ENCODE measurements at regions not wholly inside any gene's neighbourhood (a gene's known extent, or its start where the extent isn't known, plus 50 kb on each side); places are given as distances from the start of the nearest gene placed in this dataset.

- DNase-seq: no peak
These were observed 219.4 kb upstream of the CPNE8 start for GRCh38 chr12:39124768-39125167.

DNA sequence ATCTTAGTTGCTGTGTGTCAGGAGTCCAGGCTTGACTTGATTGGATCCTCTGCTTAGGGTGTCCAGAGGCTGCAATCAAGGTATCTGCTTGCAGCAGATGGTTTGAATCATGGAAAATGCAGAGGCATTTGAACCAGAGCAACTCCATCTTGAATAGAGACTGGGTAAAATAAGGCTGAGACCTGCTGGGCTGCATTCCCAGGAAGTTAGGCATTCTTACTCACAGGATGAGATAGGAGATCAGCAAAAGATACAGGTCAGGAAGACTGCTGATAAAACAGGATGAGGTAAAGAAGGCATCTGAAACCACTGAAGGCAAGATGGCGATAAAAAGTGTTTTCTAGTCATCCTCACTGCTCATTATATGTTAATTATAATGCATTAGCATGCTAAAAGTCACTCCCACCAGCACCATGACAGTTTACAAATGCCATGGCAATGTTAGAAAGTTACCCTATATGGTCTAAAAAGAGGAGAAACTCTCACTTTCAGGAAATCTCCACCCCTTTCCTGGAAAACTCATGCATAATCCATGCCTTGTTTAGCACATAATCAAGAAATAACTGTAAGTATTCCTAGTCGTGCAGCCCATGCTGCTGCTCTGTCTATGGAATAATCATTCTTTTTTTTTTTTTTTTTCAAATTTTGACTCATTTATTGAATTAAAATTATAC lies 218.3 kb upstream of the CPNE8 start:
- DNase-seq: no peak

DNA sequence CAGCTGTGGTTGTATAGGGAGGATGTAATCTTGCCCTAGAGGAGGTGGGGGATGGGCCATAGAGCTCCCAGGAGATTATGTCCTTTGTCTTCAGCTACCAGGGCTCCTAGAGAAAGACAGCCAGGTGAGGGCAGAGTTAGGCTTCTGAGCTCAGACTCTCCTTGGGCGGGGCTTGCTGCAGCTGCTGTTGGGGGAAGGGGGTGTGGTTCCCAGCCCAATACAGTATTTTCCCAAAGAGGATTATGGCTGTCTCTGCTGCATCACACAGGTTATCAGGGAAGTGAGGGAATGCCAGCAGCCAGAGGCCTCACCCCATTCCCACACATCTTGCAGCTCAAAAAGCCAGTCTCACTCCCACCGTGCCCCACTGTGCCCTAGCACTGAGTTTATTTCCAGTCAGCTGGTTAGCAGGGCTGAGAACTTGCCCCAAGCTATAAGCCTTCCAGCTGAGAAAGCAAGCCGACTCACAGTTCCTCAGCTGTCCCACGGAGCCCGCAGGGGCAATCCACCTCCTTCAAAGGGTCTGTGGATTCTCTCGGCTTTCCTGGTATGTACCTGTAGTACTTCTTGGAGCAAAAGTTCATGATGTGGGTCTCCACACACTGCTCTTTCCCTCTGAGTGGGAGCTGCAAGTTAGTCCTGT lies 217.3 kb upstream of the CPNE8 start:
- DNase-seq: no peak

- DNase-seq: peak; percentile 11
These were observed 211.5 kb upstream of the CPNE8 start for GRCh38 chr12:39116861-39117260.

- DNase-seq: no peak
These were observed 206.7 kb upstream of the CPNE8 start for GRCh38 chr12:39112064-39112463.

DNA sequence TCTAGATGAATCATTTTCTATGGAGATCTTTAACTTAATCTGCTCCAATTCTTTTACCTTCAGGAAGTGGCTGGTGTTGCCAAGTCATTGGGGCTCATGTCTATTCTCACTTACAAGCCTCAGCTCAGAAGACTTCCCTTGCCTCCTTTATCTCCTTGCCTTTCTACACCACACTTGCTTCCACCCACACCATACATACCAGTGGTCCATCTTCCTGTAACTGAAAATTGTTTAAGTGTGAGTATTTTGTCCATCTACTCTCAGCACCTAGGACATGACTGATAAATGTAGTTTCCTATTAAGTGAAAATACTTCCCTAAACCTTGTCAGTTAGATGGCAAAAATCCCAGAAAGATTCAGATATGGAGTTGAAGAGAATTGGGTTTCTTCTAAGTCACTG lies 199.7 kb upstream of the CPNE8 start:
- DNase-seq: no peak

GRCh38 chr12:39103552-39104165 lies 198.3 kb upstream of the CPNE8 start:
- peak; percentile 71 for DNase-seq

DNA sequence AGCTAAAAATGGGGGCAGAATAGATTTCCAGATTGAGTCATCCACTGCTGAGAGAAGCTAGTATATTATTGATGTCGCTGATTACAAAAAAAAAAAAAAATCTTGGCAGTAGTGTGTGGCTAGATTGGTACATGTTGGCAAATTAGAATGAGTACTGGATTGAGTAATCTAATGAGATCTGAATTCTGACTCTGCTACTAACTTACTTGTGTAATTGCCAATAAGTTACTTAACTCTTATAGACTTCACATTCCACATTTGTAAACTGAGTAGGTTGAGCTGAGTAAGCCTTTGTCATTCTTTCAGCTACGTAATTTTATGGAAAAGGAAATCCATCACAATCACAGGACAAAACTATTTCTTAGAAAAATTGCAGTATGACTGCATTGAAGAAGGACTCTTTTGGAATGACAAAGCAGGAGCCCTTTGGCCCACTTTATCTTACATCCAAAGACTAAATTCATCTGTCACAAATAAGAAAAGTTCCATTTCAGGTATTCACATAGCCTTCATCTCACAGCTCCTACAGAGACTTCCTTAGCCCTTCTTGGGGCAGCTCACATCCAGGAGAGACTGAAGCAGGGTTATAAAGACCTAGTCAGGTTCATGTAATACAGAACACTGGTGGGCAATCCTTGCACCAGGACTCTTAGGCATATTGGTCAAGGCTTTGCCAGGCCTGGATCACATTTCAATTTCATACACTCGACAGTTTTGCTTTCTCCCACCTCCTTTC lies 197.3 kb upstream of the CPNE8 start:
- no peak for DNase-seq

- no peak for DNase-seq
These were observed 190.4 kb upstream of the CPNE8 start for GRCh38 chr12:39095636-39096330.

DNA sequence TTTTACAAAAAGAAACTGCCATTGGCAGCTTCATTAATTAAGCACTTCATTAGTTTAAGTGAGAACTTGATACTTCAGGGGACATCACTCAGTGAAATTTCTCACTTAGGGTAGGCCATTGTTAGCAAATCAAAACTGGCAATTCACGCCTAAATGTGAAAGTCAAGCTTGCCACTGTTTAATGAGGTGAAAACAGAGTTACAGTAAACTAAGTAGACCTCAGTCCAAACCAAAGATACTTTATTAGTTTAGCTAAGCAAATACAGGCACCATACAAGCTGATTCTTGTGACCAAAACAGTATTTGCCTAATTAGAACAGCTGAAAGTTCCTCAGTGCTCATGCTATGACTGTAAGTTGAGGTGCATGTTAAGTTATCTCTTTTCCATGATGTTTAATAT lies 176.5 kb upstream of the CPNE8 start:
- DNase-seq: no peak

DNA sequence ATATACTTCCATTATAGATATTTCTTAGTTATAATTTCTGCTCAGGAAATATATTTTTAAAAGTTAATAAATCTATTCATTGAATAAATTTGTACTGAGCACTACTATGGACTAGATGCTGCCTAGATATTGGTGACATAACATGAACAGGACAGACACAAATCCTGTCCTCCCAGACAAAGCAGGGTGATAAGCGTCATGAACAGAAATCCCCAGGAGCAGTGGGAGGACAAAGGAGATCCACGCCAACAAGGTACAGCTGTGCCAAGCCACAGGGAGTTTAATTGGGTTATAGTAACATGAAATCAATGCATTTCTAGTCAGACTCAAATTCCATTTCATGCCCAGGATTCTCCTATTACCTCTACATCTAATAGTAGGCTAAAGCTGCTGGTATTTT lies 171.8 kb upstream of the CPNE8 start:
- DNase-seq: no peak

GRCh38 chr12:39074063-39074462 lies 168.7 kb upstream of the CPNE8 start:
- no peak for DNase-seq

- no peak for DNase-seq
These were observed 167.3 kb upstream of the CPNE8 start for GRCh38 chr12:39072658-39073057.

DNA sequence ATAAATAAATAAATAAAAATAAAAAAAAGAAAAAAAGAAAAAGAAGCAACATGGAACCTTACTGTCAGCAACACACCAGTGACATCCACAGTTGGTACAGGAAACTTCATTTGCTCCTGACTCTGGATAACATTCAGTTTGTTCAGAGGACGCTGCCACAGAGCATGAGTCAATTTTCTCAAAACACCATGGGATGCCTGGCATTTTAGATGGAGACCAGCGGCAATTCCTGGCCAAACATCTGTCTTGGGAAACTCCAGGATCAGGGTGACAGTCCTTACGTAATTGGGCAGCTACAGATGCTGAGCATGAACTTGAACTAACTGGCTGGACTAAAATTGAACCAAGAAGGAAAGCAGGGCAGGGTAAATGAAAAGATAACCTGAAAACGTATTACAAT lies 166.2 kb upstream of the CPNE8 start:
- no peak for DNase-seq

GRCh38 chr12:39070775-39071174 lies 165.4 kb upstream of the CPNE8 start:
- DNase-seq: no peak

GRCh38 chr12:39065455-39065854 lies 160.1 kb upstream of the CPNE8 start:
- DNase-seq: no peak

DNA sequence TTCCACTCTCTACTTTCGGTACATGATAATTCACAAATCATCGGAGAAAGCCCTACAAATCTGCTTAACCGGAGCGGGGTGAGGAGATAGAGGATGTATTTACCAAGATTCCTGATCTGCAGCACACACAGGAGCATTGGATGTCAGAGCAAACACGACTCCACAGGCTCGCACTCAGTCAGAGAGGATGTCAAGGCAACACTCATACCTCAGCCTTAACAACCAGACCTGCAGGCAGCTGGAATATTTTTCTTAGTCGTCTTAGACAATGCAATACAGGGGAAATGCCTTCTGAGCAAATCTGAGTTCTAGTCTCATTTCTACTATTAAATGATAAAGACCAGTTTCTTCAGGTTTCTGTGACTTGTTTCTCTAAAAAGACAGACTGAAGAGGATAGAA lies 159.3 kb upstream of the CPNE8 start:
- DNase-seq: no peak

DNA sequence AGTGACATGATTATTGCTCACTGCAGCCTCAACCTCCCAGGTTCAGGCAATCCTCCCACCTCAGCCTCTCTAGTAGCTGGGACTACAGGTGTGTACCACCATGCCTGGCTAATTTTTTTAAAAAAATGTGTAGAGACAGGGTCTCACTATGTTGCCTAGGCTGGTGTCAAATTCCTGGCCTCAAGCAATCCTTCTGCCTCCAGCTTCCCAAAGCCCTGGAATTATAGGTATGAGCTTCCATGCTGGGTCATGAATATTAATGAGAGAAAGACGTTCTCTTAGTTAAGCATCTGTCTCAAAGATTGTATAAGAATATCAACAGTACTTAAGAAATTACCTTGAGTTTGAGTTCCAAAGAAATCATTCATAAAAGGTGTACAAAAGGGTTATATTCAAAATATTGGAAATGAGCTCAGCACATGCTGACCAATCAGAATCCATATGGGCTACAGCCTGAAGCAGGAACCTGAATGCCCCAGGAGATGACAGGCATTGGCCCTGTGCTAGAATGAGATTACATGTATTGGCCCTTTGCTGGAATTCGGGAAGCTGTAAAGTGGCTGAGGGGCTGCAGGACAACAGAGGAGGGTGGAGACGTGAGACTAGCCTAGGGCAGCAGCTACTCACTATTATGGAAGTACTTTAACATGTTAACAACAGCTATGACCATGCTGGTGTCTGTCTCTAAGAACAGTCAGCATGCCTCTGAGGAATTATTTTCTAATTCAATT lies 157.0 kb upstream of the CPNE8 start:
- no peak for DNase-seq

- no peak for DNase-seq
These were observed 156.2 kb upstream of the CPNE8 start for GRCh38 chr12:39061576-39061975.

DNA sequence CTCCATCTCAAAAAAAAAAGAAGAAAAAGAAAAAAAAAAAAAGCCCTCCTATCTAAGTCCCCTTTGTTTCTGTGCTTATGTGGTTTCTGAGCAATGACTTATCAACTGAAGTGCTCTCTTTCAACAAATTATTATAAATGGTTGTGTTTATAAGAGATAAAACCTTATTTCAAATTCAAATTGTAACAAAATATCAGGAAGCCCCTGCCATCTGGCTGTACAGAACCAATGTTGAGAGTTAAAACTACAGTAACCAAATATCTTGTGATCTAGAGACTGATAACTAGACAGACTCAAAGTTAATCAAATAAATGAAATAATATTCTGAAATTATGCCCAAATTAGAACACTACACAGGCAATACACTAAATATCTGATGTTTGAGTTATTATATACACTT lies 143.0 kb upstream of the CPNE8 start:
- DNase-seq: no peak

DNA sequence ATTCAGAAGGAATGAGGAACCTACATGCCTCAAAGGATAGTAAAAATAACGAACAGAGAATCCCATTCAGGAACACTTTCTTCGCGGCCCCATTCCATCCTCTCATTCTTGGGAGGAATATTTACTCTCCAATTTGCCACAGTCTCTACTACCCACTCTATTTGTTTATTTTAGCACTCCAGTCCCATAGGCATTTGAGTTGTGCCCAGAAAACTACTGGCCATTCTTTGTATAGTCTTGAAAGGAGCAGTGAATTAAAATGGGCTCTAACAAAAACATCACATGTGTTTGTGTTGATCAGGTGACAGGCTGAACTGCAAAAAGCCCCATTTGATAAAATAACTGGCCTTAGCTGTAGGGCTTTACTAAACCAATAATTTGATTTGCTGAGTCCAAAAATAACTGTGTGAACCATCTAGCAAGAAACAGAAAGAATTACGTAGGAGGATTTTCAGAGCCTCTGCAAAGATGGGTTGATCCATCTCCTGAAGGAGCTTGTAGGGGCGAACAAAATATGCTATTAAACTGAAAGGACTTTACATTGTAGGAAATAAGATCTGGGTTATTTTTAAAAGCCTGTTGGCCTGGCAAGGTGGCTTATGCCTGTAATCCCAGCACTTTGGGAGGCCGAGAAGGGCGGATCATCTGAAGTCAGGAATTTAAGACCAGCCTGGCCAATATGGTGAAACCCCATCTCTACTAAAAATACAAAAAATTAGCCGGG lies 142.3 kb upstream of the CPNE8 start:
- DNase-seq: no peak

- no peak for DNase-seq
These were observed 139.4 kb upstream of the CPNE8 start for GRCh38 chr12:39044754-39045153.
